NT2/D1 (cell line): ENCODE measurements at regions not wholly inside any gene's neighbourhood (a gene's known extent, or its start where the extent isn't known, plus 50 kb on each side); places are given as distances from the start of the nearest gene placed in this dataset.

Experiments
- SUZ12 ChIP-seq: IDR thresholded peaks from 2 replicates; pipeline ENCODE4 v1.6.1; 2011; ENCODE audit not compliant: insufficient read length, insufficient read depth; ENCODE audit errors: extremely low read depth
- YY1 ChIP-seq: IDR thresholded peaks from 2 replicates; pipeline ENCODE4 v1.6.1; 2011; ENCODE audit not compliant: insufficient read length, insufficient read depth

DNA sequence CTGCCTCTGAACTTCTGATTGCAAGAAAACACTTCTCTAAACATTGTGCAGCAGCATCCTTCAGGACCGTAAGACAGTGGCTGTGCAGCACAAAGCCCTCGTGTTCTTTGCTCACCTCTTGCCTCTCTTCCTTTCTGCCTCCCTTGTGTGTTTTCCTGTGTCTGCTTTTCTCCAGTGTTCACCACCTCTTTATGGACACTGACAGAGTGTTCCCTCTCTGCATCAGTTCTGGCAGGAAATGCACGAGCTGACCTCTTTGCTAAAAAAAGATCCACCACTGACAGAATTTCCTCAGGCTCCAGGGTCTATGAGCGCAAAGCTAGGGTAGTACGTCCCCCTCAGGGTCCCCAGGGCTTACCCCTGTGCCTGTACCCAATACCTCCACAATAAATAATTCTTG lies 74.3 kb downstream of the C5orf15 start:
- TF ChIP-seq SUZ12 (no peak), YY1 (no peak)
